ENCODE measurements at regions not wholly inside any gene's neighbourhood (a gene's known extent, or its start where the extent isn't known, plus 50 kb on each side); places are given as distances from the start of the nearest gene placed in this dataset.
A peak's percentile ranks its signal among the peaks of the same experiment; 100 is the strongest.

- no peak for DNase-seq (ENCODE audit: missing footprints)
- intact Hi-C loops (cut with DNase I) = no loop called here
- no peak for ATAC-seq
Measured at GRCh38 chr16:66169817-66170216, 196.7 kb upstream of the CDH5 start.

GRCh38 chr16:66168777-66169176 lies 197.7 kb upstream of the CDH5 start:
- DNase-seq (ENCODE audit: missing footprints) (no peak), ATAC-seq (no peak)
- intact Hi-C loops (cut with DNase I) = no loop called here

- intact Hi-C loops (cut with DNase I) = no loop called here
- no peak for DNase-seq (ENCODE audit: missing footprints)
- no peak for ATAC-seq
Measured at GRCh38 chr16:66167564-66168291, 198.8 kb upstream of the CDH5 start.

- ATAC-seq = no peak
- DNase-seq (ENCODE audit: missing footprints) = no peak
- intact Hi-C loops (cut with DNase I) = no loop called here
Measured at GRCh38 chr16:66166490-66166889, 200.0 kb upstream of the CDH5 start.

GRCh38 chr16:66165879-66166278 lies 200.6 kb upstream of the CDH5 start:
- ATAC-seq (no peak), DNase-seq (ENCODE audit: missing footprints) (no peak)
- intact Hi-C loops (cut with DNase I) = no loop called here

GRCh38 chr16:66164581-66165247 lies 201.8 kb upstream of the CDH5 start:
- intact Hi-C loops (cut with DNase I) = no loop called here
- DNase-seq (ENCODE audit: missing footprints) (no peak), ATAC-seq (no peak)

- no peak for ATAC-seq
- DNase-seq (ENCODE audit: missing footprints) = no peak
- intact Hi-C loops (cut with DNase I) = no loop called here
Measured at GRCh38 chr16:66162821-66163220, 203.7 kb upstream of the CDH5 start.

- DNase-seq (ENCODE audit: missing footprints) (no peak), ATAC-seq (no peak)
- intact Hi-C loops (cut with DNase I) = no loop called here
Measured at GRCh38 chr16:66161942-66162341, 204.5 kb upstream of the CDH5 start.

GRCh38 chr16:66161269-66161668 lies 205.2 kb upstream of the CDH5 start:
- DNase-seq (ENCODE audit: missing footprints) = no peak
- intact Hi-C loops (cut with DNase I) = no loop called here
- ATAC-seq = no peak

GRCh38 chr16:66159987-66160386 lies 206.5 kb upstream of the CDH5 start:
- intact Hi-C loops (cut with DNase I) = no loop called here
- DNase-seq (ENCODE audit: missing footprints) (no peak), ATAC-seq (no peak)

- intact Hi-C loops (cut with DNase I) = no loop called here
- ATAC-seq (no peak), DNase-seq (ENCODE audit: missing footprints) (no peak)
Measured at GRCh38 chr16:66156538-66156937, 210.0 kb upstream of the CDH5 start.

GRCh38 chr16:66155933-66156332 lies 210.6 kb upstream of the CDH5 start:
- no peak for DNase-seq (ENCODE audit: missing footprints)
- intact Hi-C loops (cut with DNase I) = no loop called here
- no peak for ATAC-seq

GRCh38 chr16:66154801-66155200 lies 211.7 kb upstream of the CDH5 start:
- intact Hi-C loops (cut with DNase I) = no loop called here
- no peak for ATAC-seq
- DNase-seq (ENCODE audit: missing footprints) = no peak

- no peak for DNase-seq (ENCODE audit: missing footprints)
- intact Hi-C loops (cut with DNase I) = no loop called here
- ATAC-seq = no peak
Measured at GRCh38 chr16:66152823-66153393, 213.6 kb upstream of the CDH5 start.

GRCh38 chr16:66152181-66152580 lies 214.3 kb upstream of the CDH5 start:
- no peak for ATAC-seq
- peak; percentile 45 for DNase-seq (ENCODE audit: missing footprints)
- intact Hi-C loops (cut with DNase I) = no loop called here

GRCh38 chr16:66150698-66151482 lies 215.6 kb upstream of the CDH5 start:
- intact Hi-C loops (cut with DNase I) = no loop called here
- peak; percentile 56 for ATAC-seq
- DNase-seq (ENCODE audit: missing footprints) = no peak

GRCh38 chr16:66147291-66147690 lies 219.2 kb upstream of the CDH5 start:
- ATAC-seq (no peak), DNase-seq (ENCODE audit: missing footprints) (no peak)
- intact Hi-C loops (cut with DNase I) = no loop called here

- no peak for ATAC-seq
- no peak for DNase-seq (ENCODE audit: missing footprints)
- intact Hi-C loops (cut with DNase I) = no loop called here
Measured at GRCh38 chr16:66146798-66147197, 219.7 kb upstream of the CDH5 start.

GRCh38 chr16:66144641-66145040 lies 221.8 kb upstream of the CDH5 start:
- intact Hi-C loops (cut with DNase I) = no loop called here
- DNase-seq (ENCODE audit: missing footprints) = no peak
- ATAC-seq = no peak

GRCh38 chr16:66143415-66143814 lies 223.1 kb upstream of the CDH5 start:
- intact Hi-C loops (cut with DNase I) = no loop called here
- DNase-seq (ENCODE audit: missing footprints) = no peak
- peak; percentile 42 for ATAC-seq
